ENCODE measurements at regions not wholly inside any gene's neighbourhood (a gene's known extent, or its start where the extent isn't known, plus 50 kb on each side); places are given as distances from the start of the nearest gene placed in this dataset.

GRCh38 chr1:93735722-93736121 lies 54.1 kb upstream of the BCAR3 start:
- TF ChIP-seq, protein P1, sequence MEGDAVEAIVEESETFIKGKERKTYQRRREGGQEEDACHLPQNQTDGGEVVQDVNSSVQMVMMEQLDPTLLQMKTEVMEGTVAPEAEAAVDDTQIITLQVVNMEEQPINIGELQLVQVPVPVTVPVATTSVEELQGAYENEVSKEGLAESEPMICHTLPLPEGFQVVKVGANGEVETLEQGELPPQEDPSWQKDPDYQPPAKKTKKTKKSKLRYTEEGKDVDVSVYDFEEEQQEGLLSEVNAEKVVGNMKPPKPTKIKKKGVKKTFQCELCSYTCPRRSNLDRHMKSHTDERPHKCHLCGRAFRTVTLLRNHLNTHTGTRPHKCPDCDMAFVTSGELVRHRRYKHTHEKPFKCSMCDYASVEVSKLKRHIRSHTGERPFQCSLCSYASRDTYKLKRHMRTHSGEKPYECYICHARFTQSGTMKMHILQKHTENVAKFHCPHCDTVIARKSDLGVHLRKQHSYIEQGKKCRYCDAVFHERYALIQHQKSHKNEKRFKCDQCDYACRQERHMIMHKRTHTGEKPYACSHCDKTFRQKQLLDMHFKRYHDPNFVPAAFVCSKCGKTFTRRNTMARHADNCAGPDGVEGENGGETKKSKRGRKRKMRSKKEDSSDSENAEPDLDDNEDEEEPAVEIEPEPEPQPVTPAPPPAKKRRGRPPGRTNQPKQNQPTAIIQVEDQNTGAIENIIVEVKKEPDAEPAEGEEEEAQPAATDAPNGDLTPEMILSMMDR (IDR thresholded peaks at IDR 0.05; ENCODE audit: poor library complexity, severe bottlenecking) = no peak
- TF ChIP-seq EZH2 (IDR thresholded peaks at IDR 0.05; ENCODE audit: borderline replicate concordance, insufficient read depth, low read length, poor library complexity, severe bottlenecking) (no peak), EP300 (conservative IDR thresholded peaks at IDR 0.05; ENCODE audit: poor library complexity, severe bottlenecking) (no peak), SMC3 (conservative IDR thresholded peaks at IDR 0.05; ENCODE audit: poor library complexity) (no peak), RAD21 (conservative IDR thresholded peaks at IDR 0.05) (no peak), MXI1 (conservative IDR thresholded peaks at IDR 0.05; ENCODE audit: poor library complexity, severe bottlenecking) (no peak), TAF1 (IDR thresholded peaks at IDR 0.05; ENCODE audit: low read depth) (no peak), POLR2AphosphoS5 (IDR thresholded peaks at IDR 0.05) (no peak), REST (IDR thresholded peaks at IDR 0.05; ENCODE audit: borderline replicate concordance) (no peak)
- no peaks in the 10 kb centered on the region for H3K27me3 ChIP-seq (ENCODE audit: insufficient read depth, low read depth, low read length)
- no peaks in the 10 kb centered on the region for H3K9me2 ChIP-seq (ENCODE audit: insufficient read depth, low read length)
- no peak overlapping the region for H2AFZ ChIP-seq (ENCODE audit: low read depth, low read length)
- no peaks in the 10 kb centered on the region for H3K9me3 ChIP-seq (ENCODE audit: low read length)
- H3F3A ChIP-seq (ENCODE audit: insufficient read depth, low read length, poor library complexity, severe bottlenecking) = no peaks in the 10 kb centered on the region
- H4K20me1 ChIP-seq (ENCODE audit: insufficient read depth) = no peaks in the 10 kb centered on the region
- no peaks in the 10 kb centered on the region for H3K36me3 ChIP-seq (ENCODE audit: insufficient read depth, low read length)
- H3K9ac ChIP-seq (ENCODE audit: low read length) = no peak overlapping the region
- H3K27ac ChIP-seq (ENCODE audit: low read length) = no peak overlapping the region
- no peak overlapping the region for H3K4me2 ChIP-seq (ENCODE audit: low read length)
- H3K4me3 ChIP-seq (ENCODE audit: low read length) = no peak overlapping the region
- H3K79me2 ChIP-seq (replicated peaks; ENCODE audit: insufficient read depth, low read length) = no peaks in the 10 kb centered on the region

- Histone ChIP-seq H3K9me2 (ENCODE audit: insufficient read depth, low read length) (no peaks in the 10 kb centered on the region), H3F3A (ENCODE audit: insufficient read depth, low read length, poor library complexity, severe bottlenecking) (no peaks in the 10 kb centered on the region), H3K27ac (ENCODE audit: low read length) (no peak overlapping the region), H2AFZ (ENCODE audit: low read depth, low read length) (no peak overlapping the region), H3K27me3 (ENCODE audit: insufficient read depth, low read depth, low read length) (no peaks in the 10 kb centered on the region), H3K9me3 (ENCODE audit: low read length) (no peaks in the 10 kb centered on the region), H3K79me2 (replicated peaks; ENCODE audit: insufficient read depth, low read length) (no peaks in the 10 kb centered on the region), H4K20me1 (ENCODE audit: insufficient read depth) (no peaks in the 10 kb centered on the region), H3K36me3 (ENCODE audit: insufficient read depth, low read length) (no peaks in the 10 kb centered on the region), H3K9ac (ENCODE audit: low read length) (no peak overlapping the region), H3K4me3 (ENCODE audit: low read length) (no peak overlapping the region), H3K4me2 (ENCODE audit: low read length) (no peak overlapping the region)
- TF ChIP-seq RAD21 (conservative IDR thresholded peaks at IDR 0.05) (no peak), EZH2 (IDR thresholded peaks at IDR 0.05; ENCODE audit: borderline replicate concordance, insufficient read depth, low read length, poor library complexity, severe bottlenecking) (no peak), POLR2AphosphoS5 (IDR thresholded peaks at IDR 0.05) (no peak), MXI1 (conservative IDR thresholded peaks at IDR 0.05; ENCODE audit: poor library complexity, severe bottlenecking) (no peak), REST (IDR thresholded peaks at IDR 0.05; ENCODE audit: borderline replicate concordance) (no peak)
These were observed 53.4 kb upstream of the BCAR3 start for GRCh38 chr1:93734999-93735398.

All from neural cell (in vitro differentiated cells).